ENCODE measurements at regions not wholly inside any gene's neighbourhood (a gene's known extent, or its start where the extent isn't known, plus 50 kb on each side); places are given as distances from the start of the nearest gene placed in this dataset.

GRCh38 chr12:115259968-115260747, 576.2 kb upstream of the TBX3 start:
- H3K27me3 ChIP-seq, result no peaks in the 10 kb centered on the region
- H3K36me3 ChIP-seq, result no peaks in the 10 kb centered on the region
- ATAC-seq (ENCODE audit: low FRiP score in 2 of 2) (no peak), DNase-seq (peak in 1 of 2 donors; percentile 29)
- no peak for TF ChIP-seq POLR2A (IDR thresholded peaks at IDR 0.05)
- TF ChIP-seq POLR2AphosphoS5 (IDR thresholded peaks at IDR 0.05), result no peak
- H3K4me1 ChIP-seq, result peaks cover 0 to 4% (median 0%) of the 10 kb centered on the region in 4 donors
- H3K4me3 ChIP-seq, result no peak overlapping the region
- H3K9me3 ChIP-seq, result no peaks in the 10 kb centered on the region
- WGBS, 2 donors, result 75 to 77% methylated on average over 4 of the region's 4 CpGs
- no peak overlapping the region for H3K27ac ChIP-seq

DNA sequence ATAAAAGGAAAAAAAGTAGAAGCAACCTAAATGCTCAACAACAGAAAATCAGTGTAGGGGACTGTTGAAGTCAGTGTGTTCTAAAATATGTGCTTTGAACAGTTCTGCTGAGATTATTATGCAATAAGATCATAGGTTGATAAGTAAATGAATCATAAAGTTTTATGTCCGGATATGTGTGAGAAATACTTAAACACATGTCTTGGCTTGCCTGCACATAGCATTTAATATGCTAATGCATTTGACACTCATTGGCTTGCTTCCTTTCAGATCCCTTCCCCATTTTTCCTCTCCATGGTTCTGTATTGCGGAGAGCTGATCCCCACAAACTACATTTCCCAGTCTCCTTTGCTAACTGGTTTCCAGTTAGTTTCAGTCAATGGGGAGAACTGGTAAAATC, 573.8 kb upstream of the TBX3 start:
- Histone ChIP-seq H3K36me3 (no peaks in the 10 kb centered on the region), H3K4me3 (no peak overlapping the region), H3K27me3 (no peaks in the 10 kb centered on the region), H3K9me3 (no peaks in the 10 kb centered on the region), H3K4me1 (peaks cover 0 to 4% (median 0%) of the 10 kb centered on the region in 4 donors), H3K27ac (no peak overlapping the region)
- 79 to 85% methylated on average over 2 of the region's 2 CpGs for WGBS, 2 donors
- DNase-seq (no peak), ATAC-seq (ENCODE audit: low FRiP score in 2 of 2) (no peak)
- TF ChIP-seq POLR2A (IDR thresholded peaks at IDR 0.05), result no peak
- TF ChIP-seq, protein P1, sequence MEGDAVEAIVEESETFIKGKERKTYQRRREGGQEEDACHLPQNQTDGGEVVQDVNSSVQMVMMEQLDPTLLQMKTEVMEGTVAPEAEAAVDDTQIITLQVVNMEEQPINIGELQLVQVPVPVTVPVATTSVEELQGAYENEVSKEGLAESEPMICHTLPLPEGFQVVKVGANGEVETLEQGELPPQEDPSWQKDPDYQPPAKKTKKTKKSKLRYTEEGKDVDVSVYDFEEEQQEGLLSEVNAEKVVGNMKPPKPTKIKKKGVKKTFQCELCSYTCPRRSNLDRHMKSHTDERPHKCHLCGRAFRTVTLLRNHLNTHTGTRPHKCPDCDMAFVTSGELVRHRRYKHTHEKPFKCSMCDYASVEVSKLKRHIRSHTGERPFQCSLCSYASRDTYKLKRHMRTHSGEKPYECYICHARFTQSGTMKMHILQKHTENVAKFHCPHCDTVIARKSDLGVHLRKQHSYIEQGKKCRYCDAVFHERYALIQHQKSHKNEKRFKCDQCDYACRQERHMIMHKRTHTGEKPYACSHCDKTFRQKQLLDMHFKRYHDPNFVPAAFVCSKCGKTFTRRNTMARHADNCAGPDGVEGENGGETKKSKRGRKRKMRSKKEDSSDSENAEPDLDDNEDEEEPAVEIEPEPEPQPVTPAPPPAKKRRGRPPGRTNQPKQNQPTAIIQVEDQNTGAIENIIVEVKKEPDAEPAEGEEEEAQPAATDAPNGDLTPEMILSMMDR (IDR thresholded peaks at IDR 0.05), result no peak
- no peak for TF ChIP-seq EP300 (IDR thresholded peaks at IDR 0.05)
- no peak for TF ChIP-seq POLR2AphosphoS5 (IDR thresholded peaks at IDR 0.05)

DNA sequence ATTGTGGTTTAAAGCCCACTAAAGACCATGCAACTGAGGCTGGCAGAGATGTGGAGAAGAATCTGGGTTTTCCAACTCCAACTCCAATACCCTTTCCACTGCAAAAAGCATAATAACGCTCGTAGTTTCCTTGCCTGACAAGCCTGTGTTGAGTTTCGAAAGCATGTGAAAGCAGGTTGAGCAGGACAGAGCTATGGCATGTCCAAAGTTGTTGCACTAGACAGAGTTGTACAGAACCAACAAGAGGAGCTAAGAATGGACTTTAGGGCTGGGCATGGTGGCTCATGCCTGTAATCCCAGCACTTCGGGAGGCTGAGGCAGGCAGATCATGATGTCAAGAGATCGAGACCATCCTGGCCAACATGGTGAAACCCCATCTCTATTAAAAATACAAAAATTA, 572.0 kb upstream of the TBX3 start:
- Histone ChIP-seq H3K4me3 (no peak overlapping the region), H3K4me1 (peaks cover 0 to 4% (median 0%) of the 10 kb centered on the region in 4 donors), H3K9me3 (no peaks in the 10 kb centered on the region), H3K27me3 (no peaks in the 10 kb centered on the region), H3K36me3 (no peaks in the 10 kb centered on the region), H3K27ac (no peak overlapping the region)
- ATAC-seq (ENCODE audit: low FRiP score in 2 of 2), result no peak
- DNase-seq, result no peak
- 86 to 87% methylated on average over 5 of the region's 5 CpGs for WGBS, 2 donors
- TF ChIP-seq POLR2AphosphoS5 (IDR thresholded peaks at IDR 0.05), result no peak
- TF ChIP-seq, protein P1 (IDR thresholded peaks at IDR 0.05), result no peak
- no peak for TF ChIP-seq POLR2A (IDR thresholded peaks at IDR 0.05)
- TF ChIP-seq EP300 (IDR thresholded peaks at IDR 0.05), result no peak

GRCh38 chr12:115255257-115255656, 571.3 kb upstream of the TBX3 start:
- ATAC-seq (ENCODE audit: low FRiP score in 2 of 2) (no peak), DNase-seq (no peak)
- Histone ChIP-seq H3K4me1 (peaks cover 0 to 4% (median 0%) of the 10 kb centered on the region in 4 donors), H3K27me3 (no peaks in the 10 kb centered on the region), H3K4me3 (no peak overlapping the region), H3K27ac (no peak overlapping the region), H3K9me3 (no peaks in the 10 kb centered on the region), H3K36me3 (no peaks in the 10 kb centered on the region)
- TF ChIP-seq EP300 (IDR thresholded peaks at IDR 0.05) (no peak), POLR2AphosphoS5 (IDR thresholded peaks at IDR 0.05) (no peak), POLR2A (IDR thresholded peaks at IDR 0.05) (no peak)
- TF ChIP-seq, protein P1 (IDR thresholded peaks at IDR 0.05), result no peak

- no peaks in the 10 kb centered on the region for H3K4me1 ChIP-seq
- H3K4me3 ChIP-seq, result no peak overlapping the region
- ATAC-seq (ENCODE audit: low FRiP score in 2 of 2) (no peak), DNase-seq (no peak)
- H3K27me3 ChIP-seq, result no peaks in the 10 kb centered on the region
- no peaks in the 10 kb centered on the region for H3K36me3 ChIP-seq
- 38 to 96% methylated on average over 1 to 3 of the region's 3 CpGs for WGBS, 2 donors
- no peaks in the 10 kb centered on the region for H3K9me3 ChIP-seq
- H3K27ac ChIP-seq, result no peak overlapping the region
- TF ChIP-seq EP300 (IDR thresholded peaks at IDR 0.05) (no peak), POLR2A (IDR thresholded peaks at IDR 0.05) (no peak), POLR2AphosphoS5 (IDR thresholded peaks at IDR 0.05) (no peak)
- TF ChIP-seq, protein P1 (IDR thresholded peaks at IDR 0.05), result no peak
These were observed 569.1 kb upstream of the TBX3 start for GRCh38 chr12:115253049-115253448.

All from upper lobe of left lung (tissue), 6 donors.